H1 (cell line): ENCODE measurements at regions not wholly inside any gene's neighbourhood (a gene's known extent, or its start where the extent isn't known, plus 50 kb on each side); places are given as distances from the start of the nearest gene placed in this dataset.

Experiments used
- CTCF ChIA-PET: fragments of 300-600 bp; sonication (Branson Sonifier 250); formaldehyde crosslinking; loops from one replicate; lab custom pipeline; 2021; ENCODE audit not compliant: partially characterized antibody; lab: Charles Lee
- POLR2A ChIA-PET: fragments of 300-600 bp; sonication (Branson Sonifier 250); formaldehyde crosslinking; loops from one replicate; lab custom pipeline; 2021; ENCODE audit warnings: inconsistent platforms; ENCODE audit not compliant: partially characterized antibody; lab: Charles Lee
- DNase-seq, 2 experiments: peaks; one replicate each; pipeline versions ENCODE4 v3.0.0 to v3.0.0-alpha.2; 2010 to 2022; ENCODE audit warnings: low spot score in 2 of 2, low read depth in 1 of 2, mixed read lengths in 1 of 2
- FAIRE-seq: peaks from 2 replicates; lab custom pipeline; 2011; peaks lifted over from hg19 to GRCh38; lab: Jason Lieb, UNC
- H2AFZ ChIP-seq: 2 replicates; pipeline ENCODE4 v1.8.1; 2012; ENCODE audit warnings: low read length, inconsistent platforms
- H2AK5ac ChIP-seq: 2 replicates; pipeline ENCODE4 v1.6.1; 2013; ENCODE audit warnings: low read depth, low read length
- H2BK120ac ChIP-seq: replicated peaks from 2 replicates; pipeline ENCODE3; 2013; ENCODE audit warnings: low read depth, low read length, inconsistent platforms
- H2BK12ac ChIP-seq: 2 replicates; pipeline ENCODE4 v1.6.1; 2013; ENCODE audit warnings: low read depth, low read length
- H2BK15ac ChIP-seq: 2 replicates; pipeline ENCODE4 v1.6.1; 2013; ENCODE audit warnings: low read length
- H2BK20ac ChIP-seq: 2 replicates; pipeline ENCODE4 v1.6.1; 2013; ENCODE audit warnings: low read length
- H2BK5ac ChIP-seq: 2 replicates; pipeline ENCODE4 v1.6.1; 2013; ENCODE audit warnings: low read depth, low read length
- H3K14ac ChIP-seq: 2 replicates; pipeline ENCODE4 v1.6.1; 2013; ENCODE audit warnings: inconsistent platforms; ENCODE audit not compliant: insufficient read length
- H3K18ac ChIP-seq: 2 replicates; pipeline ENCODE4 v1.6.1; 2013; ENCODE audit warnings: low read length; ENCODE audit errors: extremely low read depth
- H3K23ac ChIP-seq: 2 replicates; pipeline ENCODE4 v1.6.1; 2013; ENCODE audit warnings: inconsistent platforms; ENCODE audit not compliant: insufficient read length
- H3K23me2 ChIP-seq: 2 replicates; pipeline ENCODE4 v1.6.1; 2013; ENCODE audit warnings: low read depth, low read length
- H3K27ac ChIP-seq: 2 replicates; pipeline ENCODE4 v1.6.1; 2011; ENCODE audit warnings: low read depth, low read length, inconsistent platforms
- H3K27me3 ChIP-seq, 4 experiments: replicated peaks in 1 of 4; 1 replicate in 1 of 4; 2 replicates in 3 of 4; pipeline versions ENCODE4 v1.6.1 to v1.8.1; 2011 to 2013; ENCODE audit warnings: low read length in 3 of 4, mild to moderate bottlenecking in 3 of 4, inconsistent platforms in 2 of 4, mixed read lengths in 2 of 4, moderate library complexity in 1 of 4; ENCODE audit not compliant: control insufficient read depth in 3 of 4, insufficient read depth in 3 of 4; ENCODE audit errors: extremely low read depth in 1 of 4
- H3K36me3 ChIP-seq, 4 experiments: 2 replicates each; pipeline versions ENCODE4 v1.6.1 to v1.8.1; 2011 to 2013; ENCODE audit warnings: mild to moderate bottlenecking in 4 of 4, low read length in 3 of 4, moderate library complexity in 2 of 4, control low read depth in 1 of 4, inconsistent platforms in 1 of 4; ENCODE audit not compliant: insufficient read depth in 4 of 4, control insufficient read depth in 2 of 4
- H3K4ac ChIP-seq: replicated peaks from 2 replicates; pipeline ENCODE3; 2013; ENCODE audit warnings: low read length, low read depth, mixed read lengths, inconsistent platforms; ENCODE audit not compliant: insufficient read length
- H3K4me1 ChIP-seq, 4 experiments: replicated peaks in 1 of 4; 1 replicate in 1 of 4; 2 replicates in 3 of 4; pipeline versions ENCODE4 v1.6.1 to v1.8.1; 2011 to 2013; ENCODE audit warnings: low read length in 3 of 4, inconsistent platforms in 2 of 4, mixed read lengths in 1 of 4; ENCODE audit not compliant: insufficient read depth in 4 of 4, control insufficient read depth in 3 of 4
- H3K4me2 ChIP-seq, 2 experiments: 2 replicates each; pipeline versions ENCODE4 v1.6.1 to v1.8.1; 2011 to 2013; ENCODE audit warnings: low read depth in 2 of 2, low read length in 2 of 2, control low read depth in 1 of 2, inconsistent platforms in 1 of 2, mild to moderate bottlenecking in 1 of 2; ENCODE audit not compliant: insufficient read depth in 1 of 2
- H3K4me3 ChIP-seq, 4 experiments: fragments of 200-600, 300-600 bp in 1 of 4; sonication (generic), shearing (Covaris generic), sonication (Bioruptor Twin) in 1 of 4; 2 replicates each; pipeline versions ENCODE4 v1.5.1 to v1.8.1; 2011 to 2016; ENCODE audit warnings: low read length in 4 of 4, low read depth in 3 of 4, control low read depth in 2 of 4, inconsistent platforms in 2 of 4, mild to moderate bottlenecking in 2 of 4, mixed read lengths in 1 of 4, moderate library complexity in 1 of 4; ENCODE audit not compliant: insufficient read depth in 2 of 4; ENCODE audit errors: extremely low read depth in 1 of 4
- H3K56ac ChIP-seq: replicated peaks from 2 replicates; pipeline ENCODE3; 2013; ENCODE audit warnings: low read depth, mild to moderate bottlenecking, mixed read lengths, low read length, inconsistent platforms; ENCODE audit not compliant: insufficient read length
- H3K79me1 ChIP-seq: 2 replicates; pipeline ENCODE4 v1.6.1; 2013; ENCODE audit warnings: low read depth, low read length, control low read depth
- H3K79me2 ChIP-seq, 2 experiments: 2 replicates each; pipeline versions ENCODE4 v1.6.1 to v1.8.1; 2012 to 2013; ENCODE audit warnings: low read length in 2 of 2, mild to moderate bottlenecking in 2 of 2, inconsistent platforms in 1 of 2; ENCODE audit not compliant: insufficient read depth in 2 of 2, control insufficient read depth in 1 of 2
- H3K9ac ChIP-seq, 4 experiments: replicated peaks in 1 of 4; 1 replicate in 1 of 4; 2 replicates in 3 of 4; pipeline versions ENCODE4 v1.6.1 to v1.8.1; 2011 to 2013; ENCODE audit warnings: low read depth in 3 of 4, low read length in 3 of 4, control low read depth in 2 of 4, mild to moderate bottlenecking in 2 of 4, moderate library complexity in 2 of 4, inconsistent platforms in 1 of 4; ENCODE audit errors: extremely low read depth in 1 of 4
- H3K9me3 ChIP-seq, 2 experiments: 2 replicates each; pipeline versions ENCODE4 v1.6.1 to v1.8.1; 2012 to 2013; ENCODE audit warnings: mild to moderate bottlenecking in 2 of 2, moderate library complexity in 2 of 2, control low read depth in 1 of 2, inconsistent platforms in 1 of 2, low read depth in 1 of 2, low read length in 1 of 2, mixed read lengths in 1 of 2; ENCODE audit not compliant: insufficient read depth in 2 of 2
- H4K20me1 ChIP-seq, 2 experiments: replicated peaks in 1 of 2; 2 replicates each; pipeline versions ENCODE3 to v1.8.1; 2011 to 2013; ENCODE audit warnings: inconsistent platforms in 2 of 2, low read length in 2 of 2, mild to moderate bottlenecking in 1 of 2; ENCODE audit not compliant: insufficient read depth in 2 of 2, control insufficient read depth in 1 of 2
- H4K5ac ChIP-seq: 2 replicates; pipeline ENCODE4 v1.6.1; 2013; ENCODE audit warnings: low read length, low read depth, mixed read lengths, inconsistent platforms; ENCODE audit not compliant: insufficient read length
- H4K8ac ChIP-seq: 2 replicates; pipeline ENCODE4 v1.8.0; 2013; ENCODE audit warnings: mild to moderate bottlenecking, moderate library complexity, low read length, inconsistent platforms; ENCODE audit not compliant: insufficient read depth; ENCODE audit errors: extremely low read depth
- H4K91ac ChIP-seq: replicated peaks from 2 replicates; pipeline ENCODE3; 2013; ENCODE audit warnings: low read length, mixed read lengths, inconsistent platforms; ENCODE audit not compliant: insufficient read length
- WGBS, 2 experiments: shearing (Covaris generic) in 1 of 2; methylation state at CpG; one replicate each; pipeline versions ENCODE4 v1.1.6 to v1.1.7; 2013 to 2015; ENCODE audit warnings: low lambda C conversion rate in 2 of 2, mixed read lengths in 2 of 2, inconsistent platforms in 1 of 2, low coverage in 1 of 2, missing lambda C conversion rate in 1 of 2; ENCODE audit not compliant: insufficient replicate concordance in 2 of 2, insufficient coverage in 1 of 2, insufficient read length in 1 of 2; ENCODE audit errors: extremely low coverage in 1 of 2, missing lambda C conversion rate in 1 of 2; 5-methylcytosine and 5-hydroxymethylcytosine counted together

DNA sequence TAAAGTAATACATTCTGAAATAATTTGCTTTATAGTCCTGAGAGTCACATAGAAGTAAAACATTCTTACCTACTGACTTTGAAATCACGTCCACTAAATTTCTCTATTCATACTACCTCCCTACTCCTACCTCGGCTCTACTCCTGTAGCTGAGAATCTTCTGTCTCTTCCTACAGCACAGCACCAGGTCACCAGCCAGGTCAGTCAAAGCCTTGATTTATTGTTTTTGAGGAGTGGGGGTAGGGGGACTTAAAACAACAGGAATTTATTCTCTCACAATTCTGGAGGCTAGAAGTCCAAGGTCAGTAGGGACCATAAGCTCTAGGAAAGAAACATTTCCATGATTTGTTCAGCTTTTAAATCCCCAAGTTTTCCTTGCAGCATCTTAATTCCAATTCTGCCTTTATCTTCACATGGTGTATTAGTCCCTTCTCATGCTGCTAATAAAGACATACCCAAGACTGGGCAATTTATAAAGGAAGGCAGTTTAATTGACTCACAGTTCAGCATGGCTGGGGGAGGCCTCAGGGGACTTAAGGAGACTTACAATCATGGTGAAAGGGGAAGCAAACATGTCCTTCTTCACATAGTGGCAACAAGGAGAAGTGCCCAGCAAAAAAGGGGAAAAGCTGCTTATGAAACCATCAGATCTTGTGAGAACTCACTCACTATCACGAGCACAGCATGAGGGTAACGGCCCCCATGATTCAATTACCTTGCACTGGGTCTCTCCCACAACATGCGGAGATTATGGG, 49.6 kb upstream of the CCNG1 start:
- no peaks in the 10 kb centered on the region for H3K4me1 ChIP-seq
- no peak overlapping the region for H3K4ac ChIP-seq
- no peak overlapping the region for H2BK5ac ChIP-seq
- H3K79me2 ChIP-seq, result no peaks in the 10 kb centered on the region
- no peak overlapping the region for H4K8ac ChIP-seq
- H3K36me3 ChIP-seq, result no peaks in the 10 kb centered on the region
- no peak overlapping the region for H4K91ac ChIP-seq
- H3K18ac ChIP-seq, result no peak overlapping the region
- H4K20me1 ChIP-seq, result no peaks in the 10 kb centered on the region
- no peak overlapping the region for H2AFZ ChIP-seq
- H3K23ac ChIP-seq, result no peak overlapping the region
- no peaks in the 10 kb centered on the region for H3K9me3 ChIP-seq
- H3K4me3 ChIP-seq, result no peak overlapping the region
- no peak overlapping the region for H4K5ac ChIP-seq
- H3K27me3 ChIP-seq, result no peaks in the 10 kb centered on the region
- no peaks in the 10 kb centered on the region for H3K79me1 ChIP-seq
- H2AK5ac ChIP-seq, result no peak overlapping the region
- 94% methylated on average over 5 of the region's 5 CpGs; no CpG with 5 or more reads in 1 of the 2 experiments for whole genome bisulfite sequencing, 2 experiments
- CTCF ChIA-PET, result interaction anchor here (0.7 to 2.1 kb wide), 4 partner anchors 16 to 308 kb away, joined by 3 to 9 read pairs (median 4); no protein-coding TSS in a partner anchor
- DNase-seq (no peak), FAIRE-seq (no peak)
- no peaks in the 10 kb centered on the region for H3K23me2 ChIP-seq
- no peak overlapping the region for H3K27ac ChIP-seq
- H2BK20ac ChIP-seq, result no peak overlapping the region
- H2BK12ac ChIP-seq, result no peak overlapping the region
- H2BK15ac ChIP-seq, result no peak overlapping the region
- H3K4me2 ChIP-seq, result no peak overlapping the region
- POLR2A ChIA-PET, result no interaction called here
- no peak overlapping the region for H3K56ac ChIP-seq
- no peak overlapping the region for H2BK120ac ChIP-seq
- no peak overlapping the region for H3K14ac ChIP-seq
- H3K9ac ChIP-seq, result no peak overlapping the region
